Prostate gland (tissue), 2 donors: ENCODE measurements at regions not wholly inside any gene's neighbourhood (a gene's known extent, or its start where the extent isn't known, plus 50 kb on each side); places are given as distances from the start of the nearest gene placed in this dataset.

ENCODE experiments used
- DNase-seq: peaks from one replicate; pipeline ENCODE4 v3.0.0-alpha.2; 2019; ENCODE audit warnings: low spot score
- H3K27ac ChIP-seq, 2 donors: fragments of 200-600 bp; sonication (generic); 2 replicates each; pipeline ENCODE4 v1.5.1; 2017 to 2019
- H3K27me3 ChIP-seq: fragments of 200-600 bp; sonication (generic); replicated peaks from 2 replicates; pipeline ENCODE4 v1.5.1; 2019; ENCODE audit not compliant: insufficient read depth
- H3K36me3 ChIP-seq, 2 donors: fragments of 200-600 bp; sonication (generic); 1 replicate in 1 of 2; 2 replicates in 1 of 2; pipeline versions ENCODE4 v1.5.1 to v1.8.1; 2017 to 2019
- H3K4me1 ChIP-seq: fragments of 200-600 bp; sonication (generic); replicated peaks from 2 replicates; pipeline ENCODE4 v1.5.1; 2019
- H3K4me3 ChIP-seq, 2 donors: fragments of 200-600 bp; sonication (generic); 2 replicates each; pipeline ENCODE4 v1.5.1; 2017 to 2019
- H3K9me3 ChIP-seq: fragments of 200-600 bp; sonication (generic); 2 replicates; pipeline ENCODE4 v1.5.1; 2017
- CTCF ChIP-seq, 4 experiments: fragments of 200-600 bp in 2 of 4; fragments of 450-650 bp in 2 of 4; sonication (generic) in 2 of 4; IDR thresholded peaks; 1 replicate in 3 of 4; 2 replicates in 1 of 4; pipeline ENCODE4 v1.5.1; 2016 to 2019; ENCODE audit warnings: antibody characterized with exemption in 4 of 4, mild to moderate bottlenecking in 2 of 4, moderate library complexity in 2 of 4
- POLR2A ChIP-seq: fragments of 450-650 bp; IDR thresholded peaks from one replicate; pipeline ENCODE4 v1.6.1; 2016; ENCODE audit warnings: antibody characterized with exemption, mild to moderate bottlenecking
- POLR2AphosphoS5 ChIP-seq: sonication (generic); formaldehyde crosslinking; IDR thresholded peaks from one replicate; pipeline ENCODE4 v1.6.1; 2017; ENCODE audit warnings: antibody characterized with exemption
- WGBS: methylation state at CpG from one replicate; pipeline ENCODE4 v1.1.5; 2018; 5-methylcytosine and 5-hydroxymethylcytosine counted together
- intact Hi-C: fragments of 100-400 bp; cut with DNase I; formaldehyde crosslinking; loops from one replicate; pipeline ENCODE4 v1.14.2; 2022

DNA sequence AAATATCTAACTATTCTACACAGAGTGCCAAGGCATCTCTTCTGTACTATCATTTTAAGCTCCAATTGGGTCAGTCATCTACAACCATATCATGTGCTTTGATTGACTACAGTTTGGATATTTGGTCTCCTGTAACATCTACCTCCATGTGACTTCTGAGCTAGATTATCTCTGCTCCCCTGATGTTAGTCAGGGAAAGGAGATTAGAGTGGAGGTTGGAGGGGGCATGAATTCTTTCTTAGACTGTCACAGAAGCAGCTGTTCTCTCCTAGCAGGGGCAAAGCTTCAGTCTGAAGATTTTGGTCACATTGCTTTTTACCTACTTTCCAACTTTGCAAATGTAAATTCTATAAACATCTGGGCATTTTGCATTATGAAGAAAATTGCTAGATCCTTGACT, 62.6 kb upstream of the C4orf54 start:
- Histone ChIP-seq H3K4me3 (no peak overlapping the region), H3K4me1 (no peaks in the 10 kb centered on the region), H3K9me3 (no peaks in the 10 kb centered on the region), H3K27ac (no peak overlapping the region), H3K27me3 (no peaks in the 10 kb centered on the region), H3K36me3 (no peaks in the 10 kb centered on the region)
- intact Hi-C loops: loop anchor here (5.0 kb wide), 4 partner anchors 37 to 232 kb away; partner anchors contain the start of gene H2AZ1
- DNase-seq: no peak
- TF ChIP-seq POLR2AphosphoS5: no peak

DNA sequence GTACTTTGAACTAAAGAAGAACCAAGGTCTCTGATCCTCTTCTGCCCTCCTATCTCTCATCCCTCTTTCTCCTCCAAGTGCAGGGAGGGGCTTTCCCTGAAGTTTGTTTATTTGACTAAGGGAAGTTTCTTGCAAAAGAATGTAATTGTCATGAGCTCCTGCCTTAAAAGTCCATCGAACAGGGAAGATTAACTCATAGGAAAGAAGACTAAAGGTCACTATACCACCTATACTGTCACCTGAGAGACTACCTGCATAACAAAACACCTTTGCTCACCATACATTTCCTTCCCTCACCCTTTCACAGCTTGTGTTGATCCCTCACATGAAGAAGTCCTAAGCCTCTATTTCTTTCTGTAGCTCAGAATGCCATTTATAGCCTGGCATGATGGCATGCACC, 59.4 kb upstream of the C4orf54 start:
- no peaks in the 10 kb centered on the region for H3K36me3 ChIP-seq

GRCh38 chr4:99715286-99715685, 57.7 kb upstream of the C4orf54 start:
- DNase-seq: no peak
- H3K4me1 ChIP-seq: no peaks in the 10 kb centered on the region
- no peak overlapping the region for H3K4me3 ChIP-seq
- TF ChIP-seq POLR2A (no peak), CTCF (IDR thresholded peaks at IDR 0.05) (no peak), POLR2AphosphoS5 (no peak)
- H3K9me3 ChIP-seq: no peaks in the 10 kb centered on the region
- H3K27me3 ChIP-seq: no peaks in the 10 kb centered on the region
- H3K36me3 ChIP-seq: no peaks in the 10 kb centered on the region
- no peak overlapping the region for H3K27ac ChIP-seq
- intact Hi-C loops: no loop called here

More for the DNA sequence above, 59.4 kb upstream of the C4orf54 start:
- TF ChIP-seq CTCF (IDR thresholded peaks at IDR 0.05) (no peak), POLR2A (no peak), POLR2AphosphoS5 (no peak)
- Histone ChIP-seq H3K4me1 (no peaks in the 10 kb centered on the region), H3K4me3 (no peak overlapping the region), H3K27ac (no peak overlapping the region), H3K9me3 (no peaks in the 10 kb centered on the region), H3K27me3 (no peaks in the 10 kb centered on the region)
- WGBS: 13% methylated on average over 1 of the region's 1 CpG
- DNase-seq: no peak
- intact Hi-C loops: no loop called here

DNA sequence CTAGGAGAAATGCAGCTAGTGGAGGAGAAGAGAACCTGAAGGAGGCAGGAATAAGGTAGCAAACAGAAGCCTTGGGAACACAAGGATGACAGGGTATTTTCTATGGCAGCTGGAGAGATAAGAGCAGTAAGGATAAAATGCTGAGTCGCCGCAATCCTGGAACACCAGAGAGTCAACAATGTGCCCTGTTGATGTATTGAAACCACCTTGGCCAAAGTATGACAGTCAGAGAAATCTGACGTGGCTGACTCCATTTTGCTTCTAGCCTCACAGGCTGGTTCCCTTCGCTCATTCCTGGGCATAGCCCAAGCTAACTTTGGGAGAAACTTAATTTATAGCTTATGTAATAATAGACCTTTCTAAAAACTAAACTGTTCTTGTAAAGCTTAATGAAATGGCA, 56.6 kb upstream of the C4orf54 start:
- H3K4me1 ChIP-seq: no peaks in the 10 kb centered on the region
- no peak overlapping the region for H3K4me3 ChIP-seq
- H3K9me3 ChIP-seq: no peaks in the 10 kb centered on the region
- no peak for DNase-seq
- no peak overlapping the region for H3K27ac ChIP-seq
- H3K27me3 ChIP-seq: no peaks in the 10 kb centered on the region
- no peaks in the 10 kb centered on the region for H3K36me3 ChIP-seq
- whole genome bisulfite sequencing: 92% methylated on average over 4 of the region's 4 CpGs
- no peak for TF ChIP-seq POLR2A
- TF ChIP-seq CTCF (IDR thresholded peaks at IDR 0.05): no peak
- TF ChIP-seq POLR2AphosphoS5: no peak
- intact Hi-C loops: no loop called here

GRCh38 chr4:99712530-99712929, 54.9 kb upstream of the C4orf54 start:
- Histone ChIP-seq H3K4me3 (no peak overlapping the region), H3K9me3 (no peaks in the 10 kb centered on the region), H3K27me3 (no peaks in the 10 kb centered on the region), H3K4me1 (no peaks in the 10 kb centered on the region), H3K36me3 (no peaks in the 10 kb centered on the region), H3K27ac (no peak overlapping the region)
- DNase-seq: no peak
- WGBS: 89% methylated on average over 3 of the region's 3 CpGs
- intact Hi-C loops: no loop called here
- TF ChIP-seq CTCF (IDR thresholded peaks at IDR 0.05) (no peak), POLR2AphosphoS5 (no peak), POLR2A (no peak)
